ENCODE measurements at regions not wholly inside any gene's neighbourhood (a gene's known extent, or its start where the extent isn't known, plus 50 kb on each side); places are given as distances from the start of the nearest gene placed in this dataset.

DNA sequence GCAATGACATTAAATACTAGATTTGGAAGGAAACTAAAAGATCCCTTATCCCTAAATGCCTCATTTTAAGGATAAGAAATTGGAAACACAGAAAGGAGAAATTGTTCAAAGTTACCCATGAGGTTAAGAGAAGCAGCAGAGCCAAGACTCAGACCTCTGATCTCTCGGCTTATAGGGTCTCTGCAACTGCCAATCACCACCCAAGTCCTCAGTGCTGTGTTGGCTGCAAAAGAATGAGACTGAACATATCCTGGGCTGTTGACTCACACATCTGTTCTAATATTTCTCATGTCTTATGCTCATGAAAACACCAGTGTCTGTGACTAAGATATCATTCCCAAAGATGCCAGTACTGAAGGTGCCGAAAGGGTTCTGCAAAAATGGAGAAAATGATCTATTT is 153.3 kb downstream of the XPNPEP1 start:
- ChIA-PET POLR2A (no interaction called here), CTCF (no interaction called here)
- no peak for FAIRE-seq
- Histone ChIP-seq H3K9me3 (no peaks in the 10 kb centered on the region), H3K4me3 (no peak overlapping the region), H3K27ac (no peak overlapping the region), H3K4me1 (no peaks in the 10 kb centered on the region), H3K4me2 (no peak overlapping the region)
- no peak for TF ChIP-seq RCOR1 (IDR thresholded peaks at IDR 0.05; ENCODE audit: low read depth, low read length)
- TF ChIP-seq, protein P1, sequence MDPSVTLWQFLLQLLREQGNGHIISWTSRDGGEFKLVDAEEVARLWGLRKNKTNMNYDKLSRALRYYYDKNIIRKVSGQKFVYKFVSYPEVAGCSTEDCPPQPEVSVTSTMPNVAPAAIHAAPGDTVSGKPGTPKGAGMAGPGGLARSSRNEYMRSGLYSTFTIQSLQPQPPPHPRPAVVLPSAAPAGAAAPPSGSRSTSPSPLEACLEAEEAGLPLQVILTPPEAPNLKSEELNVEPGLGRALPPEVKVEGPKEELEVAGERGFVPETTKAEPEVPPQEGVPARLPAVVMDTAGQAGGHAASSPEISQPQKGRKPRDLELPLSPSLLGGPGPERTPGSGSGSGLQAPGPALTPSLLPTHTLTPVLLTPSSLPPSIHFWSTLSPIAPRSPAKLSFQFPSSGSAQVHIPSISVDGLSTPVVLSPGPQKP (IDR thresholded peaks at IDR 0.05; ENCODE audit: low read depth, low read length), result no peak
- no peak for TF ChIP-seq FOSB (CRISPR knock-in tag; IDR thresholded peaks at IDR 0.05)
- TF ChIP-seq, protein P2, sequence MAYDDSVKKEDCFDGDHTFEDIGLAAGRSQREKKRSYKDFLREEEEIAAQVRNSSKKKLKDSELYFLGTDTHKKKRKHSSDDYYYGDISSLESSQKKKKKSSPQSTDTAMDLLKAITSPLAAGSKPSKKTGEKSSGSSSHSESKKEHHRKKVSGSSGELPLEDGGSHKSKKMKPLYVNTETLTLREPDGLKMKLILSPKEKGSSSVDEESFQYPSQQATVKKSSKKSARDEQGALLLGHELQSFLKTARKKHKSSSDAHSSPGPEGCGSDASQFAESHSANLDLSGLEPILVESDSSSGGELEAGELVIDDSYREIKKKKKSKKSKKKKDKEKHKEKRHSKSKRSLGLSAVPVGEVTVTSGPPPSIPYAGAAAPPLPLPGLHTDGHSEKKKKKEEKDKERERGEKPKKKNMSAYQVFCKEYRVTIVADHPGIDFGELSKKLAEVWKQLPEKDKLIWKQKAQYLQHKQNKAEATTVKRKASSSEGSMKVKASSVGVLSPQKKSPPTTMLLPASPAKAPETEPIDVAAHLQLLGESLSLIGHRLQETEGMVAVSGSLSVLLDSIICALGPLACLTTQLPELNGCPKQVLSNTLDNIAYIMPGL (CRISPR knock-in tag; IDR thresholded peaks at IDR 0.05; ENCODE audit: borderline replicate concordance), result no peak
- no peak for TF ChIP-seq MAFK (IDR thresholded peaks at IDR 0.05; ENCODE audit: partially characterized antibody)
- TF ChIP-seq SREBF2 (IDR thresholded peaks at IDR 0.05), result no peak
- no peak for TF ChIP-seq MAZ (IDR thresholded peaks at IDR 0.05; ENCODE audit: borderline replicate concordance, low read depth, low read length)
- TF ChIP-seq, protein P3, sequence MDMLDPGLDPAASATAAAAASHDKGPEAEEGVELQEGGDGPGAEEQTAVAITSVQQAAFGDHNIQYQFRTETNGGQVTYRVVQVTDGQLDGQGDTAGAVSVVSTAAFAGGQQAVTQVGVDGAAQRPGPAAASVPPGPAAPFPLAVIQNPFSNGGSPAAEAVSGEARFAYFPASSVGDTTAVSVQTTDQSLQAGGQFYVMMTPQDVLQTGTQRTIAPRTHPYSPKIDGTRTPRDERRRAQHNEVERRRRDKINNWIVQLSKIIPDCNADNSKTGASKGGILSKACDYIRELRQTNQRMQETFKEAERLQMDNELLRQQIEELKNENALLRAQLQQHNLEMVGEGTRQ (IDR thresholded peaks at IDR 0.05), result no peak
- TF ChIP-seq KDM5A (IDR thresholded peaks at IDR 0.05), result no peak
- TF ChIP-seq ZFP36 (IDR thresholded peaks at IDR 0.05; ENCODE audit: borderline replicate concordance, partially characterized antibody), result no peak
- TF ChIP-seq EHF (CRISPR knock-in tag; IDR thresholded peaks at IDR 0.05), result no peak
- TF ChIP-seq CEBPB (IDR thresholded peaks at IDR 0.05), result no peak
- TF ChIP-seq, protein P4, sequence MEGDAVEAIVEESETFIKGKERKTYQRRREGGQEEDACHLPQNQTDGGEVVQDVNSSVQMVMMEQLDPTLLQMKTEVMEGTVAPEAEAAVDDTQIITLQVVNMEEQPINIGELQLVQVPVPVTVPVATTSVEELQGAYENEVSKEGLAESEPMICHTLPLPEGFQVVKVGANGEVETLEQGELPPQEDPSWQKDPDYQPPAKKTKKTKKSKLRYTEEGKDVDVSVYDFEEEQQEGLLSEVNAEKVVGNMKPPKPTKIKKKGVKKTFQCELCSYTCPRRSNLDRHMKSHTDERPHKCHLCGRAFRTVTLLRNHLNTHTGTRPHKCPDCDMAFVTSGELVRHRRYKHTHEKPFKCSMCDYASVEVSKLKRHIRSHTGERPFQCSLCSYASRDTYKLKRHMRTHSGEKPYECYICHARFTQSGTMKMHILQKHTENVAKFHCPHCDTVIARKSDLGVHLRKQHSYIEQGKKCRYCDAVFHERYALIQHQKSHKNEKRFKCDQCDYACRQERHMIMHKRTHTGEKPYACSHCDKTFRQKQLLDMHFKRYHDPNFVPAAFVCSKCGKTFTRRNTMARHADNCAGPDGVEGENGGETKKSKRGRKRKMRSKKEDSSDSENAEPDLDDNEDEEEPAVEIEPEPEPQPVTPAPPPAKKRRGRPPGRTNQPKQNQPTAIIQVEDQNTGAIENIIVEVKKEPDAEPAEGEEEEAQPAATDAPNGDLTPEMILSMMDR (IDR thresholded peaks at IDR 0.05), result no peak
- TF ChIP-seq, protein P5, sequence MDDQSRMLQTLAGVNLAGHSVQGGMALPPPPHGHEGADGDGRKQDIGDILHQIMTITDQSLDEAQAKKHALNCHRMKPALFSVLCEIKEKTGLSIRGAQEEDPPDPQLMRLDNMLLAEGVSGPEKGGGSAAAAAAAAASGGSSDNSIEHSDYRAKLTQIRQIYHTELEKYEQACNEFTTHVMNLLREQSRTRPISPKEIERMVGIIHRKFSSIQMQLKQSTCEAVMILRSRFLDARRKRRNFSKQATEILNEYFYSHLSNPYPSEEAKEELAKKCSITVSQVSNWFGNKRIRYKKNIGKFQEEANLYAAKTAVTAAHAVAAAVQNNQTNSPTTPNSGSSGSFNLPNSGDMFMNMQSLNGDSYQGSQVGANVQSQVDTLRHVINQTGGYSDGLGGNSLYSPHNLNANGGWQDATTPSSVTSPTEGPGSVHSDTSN (IDR thresholded peaks at IDR 0.05), result no peak
- TF ChIP-seq HOXB5 (CRISPR knock-in tag; IDR thresholded peaks at IDR 0.05), result no peak
- TF ChIP-seq EHMT2 (IDR thresholded peaks at IDR 0.05; ENCODE audit: low read depth), result no peak
- TF ChIP-seq CHD2 (IDR thresholded peaks at IDR 0.05; ENCODE audit: low read length, partially characterized antibody), result no peak
- DNase-seq (ENCODE audit: low read depth in 1 of 2, low spot score in 1 of 2), result no peak
- ATAC-seq, result no peak
- 0% methylated on average over 2 of the region's 2 CpGs for WGBS (ENCODE audit: missing lambda C conversion rate)

DNA sequence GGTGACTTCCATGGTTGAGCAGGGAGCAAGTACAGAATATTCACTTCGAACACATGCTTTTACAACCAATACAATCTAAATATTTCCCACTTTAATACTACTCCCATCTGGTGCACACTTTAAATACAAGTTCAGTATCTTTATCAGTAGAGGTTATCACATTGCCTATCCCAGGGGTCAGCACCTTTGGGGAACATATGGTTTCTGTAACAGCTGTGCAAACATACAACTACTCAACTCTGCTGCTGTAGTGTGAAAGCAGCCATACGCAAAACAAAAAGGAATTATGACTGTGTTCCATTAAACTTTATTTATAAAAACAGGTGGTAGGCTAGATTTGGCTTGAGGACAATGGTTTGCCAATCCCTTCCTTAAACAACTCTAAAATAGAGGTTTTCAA is 157.5 kb downstream of the XPNPEP1 start:
- no peak overlapping the region for H3K27ac ChIP-seq
- no peaks in the 10 kb centered on the region for H3K4me1 ChIP-seq
- DNase-seq (ENCODE audit: low read depth in 1 of 2, low spot score in 1 of 2) (no peak), FAIRE-seq (no peak), ATAC-seq (no peak)
- ChIA-PET POLR2A (no interaction called here), CTCF (no interaction called here)
- H3K9me3 ChIP-seq, result no peaks in the 10 kb centered on the region
- H3K4me2 ChIP-seq, result no peak overlapping the region
- WGBS (ENCODE audit: missing lambda C conversion rate), result 21% methylated on average over 2 of the region's 2 CpGs
- no peak for TF ChIP-seq KDM1A (IDR thresholded peaks at IDR 0.05; ENCODE audit: low read depth)
- TF ChIP-seq CEBPB (IDR thresholded peaks at IDR 0.05), result no peak
- TF ChIP-seq, protein P6, sequence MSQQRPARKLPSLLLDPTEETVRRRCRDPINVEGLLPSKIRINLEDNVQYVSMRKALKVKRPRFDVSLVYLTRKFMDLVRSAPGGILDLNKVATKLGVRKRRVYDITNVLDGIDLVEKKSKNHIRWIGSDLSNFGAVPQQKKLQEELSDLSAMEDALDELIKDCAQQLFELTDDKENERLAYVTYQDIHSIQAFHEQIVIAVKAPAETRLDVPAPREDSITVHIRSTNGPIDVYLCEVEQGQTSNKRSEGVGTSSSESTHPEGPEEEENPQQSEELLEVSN (IDR thresholded peaks at IDR 0.05; ENCODE audit: borderline replicate concordance, low read depth), result no peak
- no peak for TF ChIP-seq EP300 (IDR thresholded peaks at IDR 0.05)
- TF ChIP-seq RARB (CRISPR knock-in tag; IDR thresholded peaks at IDR 0.05), result no peak
- TF ChIP-seq NR3C1 (IDR thresholded peaks at IDR 0.05), result no peak
- TF ChIP-seq, protein P1 (IDR thresholded peaks at IDR 0.05; ENCODE audit: low read depth, low read length), result no peak
- no peak for TF ChIP-seq KDM5A (IDR thresholded peaks at IDR 0.05)
- no peak for TF ChIP-seq RFX5 (IDR thresholded peaks at IDR 0.05)
- TF ChIP-seq CBX2 (IDR thresholded peaks at IDR 0.05; ENCODE audit: borderline replicate concordance, low read depth), result no peak
- TF ChIP-seq ZNF302 (CRISPR knock-in tag; IDR thresholded peaks at IDR 0.05), result no peak
- no peak for TF ChIP-seq ZC3H11A (IDR thresholded peaks at IDR 0.05)
- no peak for TF ChIP-seq ZSCAN20 (CRISPR knock-in tag; IDR thresholded peaks at IDR 0.05)
- no peak for TF ChIP-seq HOXB5 (CRISPR knock-in tag; IDR thresholded peaks at IDR 0.05)
- no peak for TF ChIP-seq HEYL (CRISPR knock-in tag; IDR thresholded peaks at IDR 0.05)
- no peak for TF ChIP-seq MYC (IDR thresholded peaks at IDR 0.05; ENCODE audit: borderline replicate concordance, low read length)
- no peak for TF ChIP-seq FOSB (CRISPR knock-in tag; IDR thresholded peaks at IDR 0.05)
- TF ChIP-seq CHD2 (IDR thresholded peaks at IDR 0.05; ENCODE audit: low read length, partially characterized antibody), result no peak
- H3K4me3 ChIP-seq, result no peak overlapping the region
